ENCODE measurements at regions not wholly inside any gene's neighbourhood (a gene's known extent, or its start where the extent isn't known, plus 50 kb on each side); places are given as distances from the start of the nearest gene placed in this dataset.

- no peak overlapping the region for H3K27ac ChIP-seq (ENCODE audit: low read depth in 1 of 2, low read length in 2 of 2)
Observed at GRCh38 chr13:44012910-44013757, 133.4 kb downstream of the LACC1 start.

GRCh38 chr13:44013758-44014291, 134.1 kb downstream of the LACC1 start:
- 12 to 16% methylated on average over 4 of the region's 4 CpGs for WGBS, 2 donors
- intact Hi-C loops (cut with DNase I), result no loop called here
- Histone ChIP-seq H3K4me3 (ENCODE audit: low read length in 2 of 2) (no peak overlapping the region), H3K9me3 (ENCODE audit: control insufficient read depth, low read length) (no peaks in the 10 kb centered on the region), H3K36me3 (ENCODE audit: control insufficient read depth in 1 of 2, insufficient read depth in 2 of 2, low read length in 1 of 2) (peaks cover 0 to 2% of the 10 kb centered on the region in 2 donors), H3K27ac (ENCODE audit: low read depth in 1 of 2, low read length in 2 of 2) (no peak overlapping the region), H3K4me1 (ENCODE audit: control insufficient read depth in 1 of 2, insufficient read depth in 2 of 2, low read length in 2 of 2) (no peaks in the 10 kb centered on the region), H3K27me3 (ENCODE audit: control insufficient read depth in 1 of 2, insufficient read depth in 2 of 2, low read length in 1 of 2) (no peaks in the 10 kb centered on the region)
- DNase-seq, result no peak
- ATAC-seq (ENCODE audit: low FRiP score), result no peak

More at GRCh38 chr13:44012910-44013757, 133.4 kb downstream of the LACC1 start:
- no peaks in the 10 kb centered on the region for H3K27me3 ChIP-seq (ENCODE audit: control insufficient read depth in 1 of 2, insufficient read depth in 2 of 2, low read length in 1 of 2)
- WGBS, 2 donors, result 44 to 46% methylated on average over 8 of the region's 8 CpGs
- H3K4me3 ChIP-seq (ENCODE audit: low read length in 2 of 2), result no peak overlapping the region
- intact Hi-C loops (cut with DNase I), result no loop called here
- no peaks in the 10 kb centered on the region for H3K9me3 ChIP-seq (ENCODE audit: control insufficient read depth, low read length)
- ATAC-seq (ENCODE audit: low FRiP score) (no peak), DNase-seq (no peak)
- H3K4me1 ChIP-seq (ENCODE audit: control insufficient read depth in 1 of 2, insufficient read depth in 2 of 2, low read length in 2 of 2), result no peaks in the 10 kb centered on the region
- H3K36me3 ChIP-seq (ENCODE audit: control insufficient read depth in 1 of 2, insufficient read depth in 2 of 2, low read length in 1 of 2), result peaks cover 0 to 2% of the 10 kb centered on the region in 2 donors

GRCh38 chr13:44014501-44014900, 134.8 kb downstream of the LACC1 start:
- H3K4me3 ChIP-seq (ENCODE audit: low read length in 2 of 2), result no peak overlapping the region
- no peaks in the 10 kb centered on the region for H3K4me1 ChIP-seq (ENCODE audit: control insufficient read depth in 1 of 2, insufficient read depth in 2 of 2, low read length in 2 of 2)
- intact Hi-C loops (cut with DNase I), result no loop called here
- H3K36me3 ChIP-seq (ENCODE audit: control insufficient read depth in 1 of 2, insufficient read depth in 2 of 2, low read length in 1 of 2), result peaks cover 0 to 2% of the 10 kb centered on the region in 2 donors
- no peak overlapping the region for H3K27ac ChIP-seq (ENCODE audit: low read depth in 1 of 2, low read length in 2 of 2)
- no peaks in the 10 kb centered on the region for H3K27me3 ChIP-seq (ENCODE audit: control insufficient read depth in 1 of 2, insufficient read depth in 2 of 2, low read length in 1 of 2)
- 90 to 92% methylated on average over 8 of the region's 8 CpGs for WGBS, 2 donors
- no peaks in the 10 kb centered on the region for H3K9me3 ChIP-seq (ENCODE audit: control insufficient read depth, low read length)
- DNase-seq, result no peak
- ATAC-seq (ENCODE audit: low FRiP score), result no peak

GRCh38 chr13:44015118-44015517, 135.4 kb downstream of the LACC1 start:
- H3K27ac ChIP-seq (ENCODE audit: low read depth in 1 of 2, low read length in 2 of 2), result no peak overlapping the region
- DNase-seq, result no peak
- intact Hi-C loops (cut with DNase I), result no loop called here
- no peaks in the 10 kb centered on the region for H3K27me3 ChIP-seq (ENCODE audit: control insufficient read depth in 1 of 2, insufficient read depth in 2 of 2, low read length in 1 of 2)
- ATAC-seq (ENCODE audit: low FRiP score), result no peak
- no peak overlapping the region for H3K4me3 ChIP-seq (ENCODE audit: low read length in 2 of 2)
- no peaks in the 10 kb centered on the region for H3K9me3 ChIP-seq (ENCODE audit: control insufficient read depth, low read length)
- no peaks in the 10 kb centered on the region for H3K4me1 ChIP-seq (ENCODE audit: control insufficient read depth in 1 of 2, insufficient read depth in 2 of 2, low read length in 2 of 2)
- peaks cover 0 to 2% of the 10 kb centered on the region in 2 donors for H3K36me3 ChIP-seq (ENCODE audit: control insufficient read depth in 1 of 2, insufficient read depth in 2 of 2, low read length in 1 of 2)
- WGBS, 2 donors, result 95 to 99% methylated on average over 5 of the region's 5 CpGs

GRCh38 chr13:44015811-44016210, 136.1 kb downstream of the LACC1 start:
- no peak overlapping the region for H3K4me3 ChIP-seq (ENCODE audit: low read length in 2 of 2)
- peaks cover 0 to 2% of the 10 kb centered on the region in 2 donors for H3K36me3 ChIP-seq (ENCODE audit: control insufficient read depth in 1 of 2, insufficient read depth in 2 of 2, low read length in 1 of 2)
- no peaks in the 10 kb centered on the region for H3K4me1 ChIP-seq (ENCODE audit: control insufficient read depth in 1 of 2, insufficient read depth in 2 of 2, low read length in 2 of 2)
- DNase-seq, result no peak
- intact Hi-C loops (cut with DNase I), result no loop called here
- WGBS, 2 donors, result 96 to 98% methylated on average over 6 of the region's 6 CpGs
- H3K9me3 ChIP-seq (ENCODE audit: control insufficient read depth, low read length), result no peaks in the 10 kb centered on the region
- no peaks in the 10 kb centered on the region for H3K27me3 ChIP-seq (ENCODE audit: control insufficient read depth in 1 of 2, insufficient read depth in 2 of 2, low read length in 1 of 2)
- no peak overlapping the region for H3K27ac ChIP-seq (ENCODE audit: low read depth in 1 of 2, low read length in 2 of 2)
- no peak for ATAC-seq (ENCODE audit: low FRiP score)

- no peak overlapping the region for H3K4me3 ChIP-seq (ENCODE audit: low read length in 2 of 2)
- intact Hi-C loops (cut with DNase I), result no loop called here
- no peaks in the 10 kb centered on the region for H3K9me3 ChIP-seq (ENCODE audit: control insufficient read depth, low read length)
- ATAC-seq (ENCODE audit: low FRiP score), result no peak
- no peak for DNase-seq
- peaks cover 0 to 7% of the 10 kb centered on the region in 2 donors for H3K4me1 ChIP-seq (ENCODE audit: control insufficient read depth in 1 of 2, insufficient read depth in 2 of 2, low read length in 2 of 2)
- WGBS, 2 donors, result 74 to 87% methylated on average over 5 of the region's 5 CpGs
- H3K36me3 ChIP-seq (ENCODE audit: control insufficient read depth in 1 of 2, insufficient read depth in 2 of 2, low read length in 1 of 2), result peaks cover 0 to 2% of the 10 kb centered on the region in 2 donors
- H3K27ac ChIP-seq (ENCODE audit: low read depth in 1 of 2, low read length in 2 of 2), result no peak overlapping the region
- no peaks in the 10 kb centered on the region for H3K27me3 ChIP-seq (ENCODE audit: control insufficient read depth in 1 of 2, insufficient read depth in 2 of 2, low read length in 1 of 2)
Observed at GRCh38 chr13:44017756-44018309, 138.1 kb downstream of the LACC1 start.

- Histone ChIP-seq H3K27ac (ENCODE audit: low read depth in 1 of 2, low read length in 2 of 2) (no peak overlapping the region), H3K9me3 (ENCODE audit: control insufficient read depth, low read length) (no peaks in the 10 kb centered on the region), H3K4me3 (ENCODE audit: low read length in 2 of 2) (no peak overlapping the region), H3K27me3 (ENCODE audit: control insufficient read depth in 1 of 2, insufficient read depth in 2 of 2, low read length in 1 of 2) (no peaks in the 10 kb centered on the region), H3K36me3 (ENCODE audit: control insufficient read depth in 1 of 2, insufficient read depth in 2 of 2, low read length in 1 of 2) (peaks cover 0 to 2% of the 10 kb centered on the region in 2 donors), H3K4me1 (ENCODE audit: control insufficient read depth in 1 of 2, insufficient read depth in 2 of 2, low read length in 2 of 2) (peaks cover 0 to 7% of the 10 kb centered on the region in 2 donors)
- ATAC-seq (ENCODE audit: low FRiP score), result no peak
- DNase-seq, result no peak
- intact Hi-C loops (cut with DNase I), result no loop called here
- WGBS, 2 donors, result 93 to 96% methylated on average over 4 of the region's 4 CpGs
Observed at GRCh38 chr13:44019651-44020050, 139.9 kb downstream of the LACC1 start.

GRCh38 chr13:44021422-44021821, 141.7 kb downstream of the LACC1 start:
- peaks cover 0 to 7% of the 10 kb centered on the region in 2 donors for H3K4me1 ChIP-seq (ENCODE audit: control insufficient read depth in 1 of 2, insufficient read depth in 2 of 2, low read length in 2 of 2)
- H3K9me3 ChIP-seq (ENCODE audit: control insufficient read depth, low read length), result no peaks in the 10 kb centered on the region
- 17 to 19% methylated on average over 3 of the region's 3 CpGs for WGBS, 2 donors
- H3K27ac ChIP-seq (ENCODE audit: low read depth in 1 of 2, low read length in 2 of 2), result no peak overlapping the region
- DNase-seq, result no peak
- intact Hi-C loops (cut with DNase I), result no loop called here
- no peak for ATAC-seq (ENCODE audit: low FRiP score)
- no peak overlapping the region for H3K4me3 ChIP-seq (ENCODE audit: low read length in 2 of 2)
- peaks cover 0 to 2% of the 10 kb centered on the region in 2 donors for H3K36me3 ChIP-seq (ENCODE audit: control insufficient read depth in 1 of 2, insufficient read depth in 2 of 2, low read length in 1 of 2)
- no peaks in the 10 kb centered on the region for H3K27me3 ChIP-seq (ENCODE audit: control insufficient read depth in 1 of 2, insufficient read depth in 2 of 2, low read length in 1 of 2)
